H1 (cell line): ENCODE measurements at regions not wholly inside any gene's neighbourhood (a gene's known extent, or its start where the extent isn't known, plus 50 kb on each side); places are given as distances from the start of the nearest gene placed in this dataset.

Experiments used
- BRCA1 ChIP-seq: IDR thresholded peaks from 2 replicates; pipeline ENCODE4 v1.6.1; 2012; ENCODE audit warnings: low read depth, low read length, improper control_type of control experiment
- EGR1 ChIP-seq: IDR thresholded peaks from 2 replicates; pipeline ENCODE4 v1.6.1; 2011; ENCODE audit warnings: low read depth, low read length, borderline replicate concordance
- KDM5A ChIP-seq: fragments of 200-600 bp; IDR thresholded peaks from 2 replicates; pipeline ENCODE4 v1.7.1; 2012; ENCODE audit warnings: mild to moderate bottlenecking, low read length, inconsistent platforms, mixed read lengths
- MAFK ChIP-seq: IDR thresholded peaks from 2 replicates; pipeline ENCODE4 v1.6.1; 2012; ENCODE audit warnings: low read depth, mild to moderate bottlenecking, improper control_type of control experiment, low read length
- NRF1 ChIP-seq: IDR thresholded peaks from 2 replicates; pipeline ENCODE4 v1.6.1; 2011; ENCODE audit warnings: mild to moderate bottlenecking, low read depth, low read length, improper control_type of control experiment
- SIRT6 ChIP-seq: IDR thresholded peaks from one replicate; pipeline ENCODE4 v1.7.1; 2012; ENCODE audit warnings: low read length, inconsistent platforms
- TAF1 ChIP-seq: IDR thresholded peaks from 2 replicates; pipeline ENCODE4 v1.6.1; 2011; ENCODE audit warnings: mild to moderate bottlenecking, low read depth, low read length
- TCF12 ChIP-seq: IDR thresholded peaks from 2 replicates; pipeline ENCODE4 v1.6.1; 2011; ENCODE audit warnings: low read depth, mild to moderate bottlenecking, low read length
- YY1 ChIP-seq: IDR thresholded peaks from 2 replicates; pipeline ENCODE4 v1.6.1; 2011; ENCODE audit warnings: low read depth, mild to moderate bottlenecking, low read length
- TF ChIP-seq, protein P1 (sequence below): fragments of 300-600 bp; sonication (generic); IDR thresholded peaks from 2 replicates; pipeline ENCODE4 v1.7.1; 2012; ENCODE audit warnings: low read length, moderate library complexity, mild to moderate bottlenecking, inconsistent platforms; ENCODE audit not compliant: insufficient replicate concordance
- TF ChIP-seq, protein P2 (sequence below): IDR thresholded peaks from 2 replicates; pipeline ENCODE4 v1.6.1; 2012; ENCODE audit warnings: inconsistent platforms

GRCh38 chr4:100022792-100023222 lies 72.7 kb upstream of the H2AZ1 start (continued):
- TF ChIP-seq, protein P1, sequence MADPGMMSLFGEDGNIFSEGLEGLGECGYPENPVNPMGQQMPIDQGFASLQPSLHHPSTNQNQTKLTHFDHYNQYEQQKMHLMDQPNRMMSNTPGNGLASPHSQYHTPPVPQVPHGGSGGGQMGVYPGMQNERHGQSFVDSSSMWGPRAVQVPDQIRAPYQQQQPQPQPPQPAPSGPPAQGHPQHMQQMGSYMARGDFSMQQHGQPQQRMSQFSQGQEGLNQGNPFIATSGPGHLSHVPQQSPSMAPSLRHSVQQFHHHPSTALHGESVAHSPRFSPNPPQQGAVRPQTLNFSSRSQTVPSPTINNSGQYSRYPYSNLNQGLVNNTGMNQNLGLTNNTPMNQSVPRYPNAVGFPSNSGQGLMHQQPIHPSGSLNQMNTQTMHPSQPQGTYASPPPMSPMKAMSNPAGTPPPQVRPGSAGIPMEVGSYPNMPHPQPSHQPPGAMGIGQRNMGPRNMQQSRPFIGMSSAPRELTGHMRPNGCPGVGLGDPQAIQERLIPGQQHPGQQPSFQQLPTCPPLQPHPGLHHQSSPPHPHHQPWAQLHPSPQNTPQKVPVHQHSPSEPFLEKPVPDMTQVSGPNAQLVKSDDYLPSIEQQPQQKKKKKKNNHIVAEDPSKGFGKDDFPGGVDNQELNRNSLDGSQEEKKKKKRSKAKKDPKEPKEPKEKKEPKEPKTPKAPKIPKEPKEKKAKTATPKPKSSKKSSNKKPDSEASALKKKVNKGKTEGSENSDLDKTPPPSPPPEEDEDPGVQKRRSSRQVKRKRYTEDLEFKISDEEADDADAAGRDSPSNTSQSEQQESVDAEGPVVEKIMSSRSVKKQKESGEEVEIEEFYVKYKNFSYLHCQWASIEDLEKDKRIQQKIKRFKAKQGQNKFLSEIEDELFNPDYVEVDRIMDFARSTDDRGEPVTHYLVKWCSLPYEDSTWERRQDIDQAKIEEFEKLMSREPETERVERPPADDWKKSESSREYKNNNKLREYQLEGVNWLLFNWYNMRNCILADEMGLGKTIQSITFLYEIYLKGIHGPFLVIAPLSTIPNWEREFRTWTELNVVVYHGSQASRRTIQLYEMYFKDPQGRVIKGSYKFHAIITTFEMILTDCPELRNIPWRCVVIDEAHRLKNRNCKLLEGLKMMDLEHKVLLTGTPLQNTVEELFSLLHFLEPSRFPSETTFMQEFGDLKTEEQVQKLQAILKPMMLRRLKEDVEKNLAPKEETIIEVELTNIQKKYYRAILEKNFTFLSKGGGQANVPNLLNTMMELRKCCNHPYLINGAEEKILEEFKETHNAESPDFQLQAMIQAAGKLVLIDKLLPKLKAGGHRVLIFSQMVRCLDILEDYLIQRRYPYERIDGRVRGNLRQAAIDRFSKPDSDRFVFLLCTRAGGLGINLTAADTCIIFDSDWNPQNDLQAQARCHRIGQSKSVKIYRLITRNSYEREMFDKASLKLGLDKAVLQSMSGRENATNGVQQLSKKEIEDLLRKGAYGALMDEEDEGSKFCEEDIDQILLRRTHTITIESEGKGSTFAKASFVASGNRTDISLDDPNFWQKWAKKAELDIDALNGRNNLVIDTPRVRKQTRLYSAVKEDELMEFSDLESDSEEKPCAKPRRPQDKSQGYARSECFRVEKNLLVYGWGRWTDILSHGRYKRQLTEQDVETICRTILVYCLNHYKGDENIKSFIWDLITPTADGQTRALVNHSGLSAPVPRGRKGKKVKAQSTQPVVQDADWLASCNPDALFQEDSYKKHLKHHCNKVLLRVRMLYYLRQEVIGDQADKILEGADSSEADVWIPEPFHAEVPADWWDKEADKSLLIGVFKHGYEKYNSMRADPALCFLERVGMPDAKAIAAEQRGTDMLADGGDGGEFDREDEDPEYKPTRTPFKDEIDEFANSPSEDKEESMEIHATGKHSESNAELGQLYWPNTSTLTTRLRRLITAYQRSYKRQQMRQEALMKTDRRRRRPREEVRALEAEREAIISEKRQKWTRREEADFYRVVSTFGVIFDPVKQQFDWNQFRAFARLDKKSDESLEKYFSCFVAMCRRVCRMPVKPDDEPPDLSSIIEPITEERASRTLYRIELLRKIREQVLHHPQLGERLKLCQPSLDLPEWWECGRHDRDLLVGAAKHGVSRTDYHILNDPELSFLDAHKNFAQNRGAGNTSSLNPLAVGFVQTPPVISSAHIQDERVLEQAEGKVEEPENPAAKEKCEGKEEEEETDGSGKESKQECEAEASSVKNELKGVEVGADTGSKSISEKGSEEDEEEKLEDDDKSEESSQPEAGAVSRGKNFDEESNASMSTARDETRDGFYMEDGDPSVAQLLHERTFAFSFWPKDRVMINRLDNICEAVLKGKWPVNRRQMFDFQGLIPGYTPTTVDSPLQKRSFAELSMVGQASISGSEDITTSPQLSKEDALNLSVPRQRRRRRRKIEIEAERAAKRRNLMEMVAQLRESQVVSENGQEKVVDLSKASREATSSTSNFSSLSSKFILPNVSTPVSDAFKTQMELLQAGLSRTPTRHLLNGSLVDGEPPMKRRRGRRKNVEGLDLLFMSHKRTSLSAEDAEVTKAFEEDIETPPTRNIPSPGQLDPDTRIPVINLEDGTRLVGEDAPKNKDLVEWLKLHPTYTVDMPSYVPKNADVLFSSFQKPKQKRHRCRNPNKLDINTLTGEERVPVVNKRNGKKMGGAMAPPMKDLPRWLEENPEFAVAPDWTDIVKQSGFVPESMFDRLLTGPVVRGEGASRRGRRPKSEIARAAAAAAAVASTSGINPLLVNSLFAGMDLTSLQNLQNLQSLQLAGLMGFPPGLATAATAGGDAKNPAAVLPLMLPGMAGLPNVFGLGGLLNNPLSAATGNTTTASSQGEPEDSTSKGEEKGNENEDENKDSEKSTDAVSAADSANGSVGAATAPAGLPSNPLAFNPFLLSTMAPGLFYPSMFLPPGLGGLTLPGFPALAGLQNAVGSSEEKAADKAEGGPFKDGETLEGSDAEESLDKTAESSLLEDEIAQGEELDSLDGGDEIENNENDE, result no peak
- TF ChIP-seq, protein P2, sequence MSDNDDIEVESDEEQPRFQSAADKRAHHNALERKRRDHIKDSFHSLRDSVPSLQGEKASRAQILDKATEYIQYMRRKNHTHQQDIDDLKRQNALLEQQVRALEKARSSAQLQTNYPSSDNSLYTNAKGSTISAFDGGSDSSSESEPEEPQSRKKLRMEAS, result peak; percentile 22; the same call in 1 of the 2 replicates
- TF ChIP-seq TCF12 (no peak), KDM5A (no peak), NRF1 (no peak), TAF1 (no peak), SIRT6 (no peak), YY1 (0 out of 2 replicates have a peak, but pooled peaks have one; percentile 28), EGR1 (no peak), MAFK (no peak), BRCA1 (no peak)
- TF ChIP-seq, all 59 proteins: peak for 2
